Right atrium auricular region (tissue), 2 donors: ENCODE measurements at regions not wholly inside any gene's neighbourhood (a gene's known extent, or its start where the extent isn't known, plus 50 kb on each side); places are given as distances from the start of the nearest gene placed in this dataset.
"Not testable (repeated sequence)": the region's sequence is repeated elsewhere in the genome, so short reads cannot be mapped to it uniquely, and the experiment has no call there.

ENCODE experiments used
- DNase-seq: peaks from one replicate; pipeline ENCODE4 v3.0.0-alpha.2; 2019; ENCODE audit warnings: low spot score
- H3K27ac ChIP-seq, 2 donors: fragments of 200-600 bp; sonication (generic); 1 replicate in 1 of 2; 2 replicates in 1 of 2; pipeline ENCODE4 v1.5.1; 2016 to 2019
- H3K27me3 ChIP-seq, 2 donors: fragments of 200-600 bp; sonication (generic); one replicate each; pipeline versions ENCODE4 v1.5.1 to v1.6.0; 2017 to 2019
- H3K36me3 ChIP-seq: fragments of 200-600 bp; sonication (generic); one replicate; pipeline ENCODE4 v1.5.1; 2016
- H3K4me1 ChIP-seq, 2 donors: fragments of 200-600 bp; sonication (generic); one replicate each; pipeline versions ENCODE4 v1.5.1 to v1.6.0; 2017 to 2019
- H3K4me3 ChIP-seq, 2 donors: fragments of 200-600 bp; sonication (generic); 1 replicate in 1 of 2; 2 replicates in 1 of 2; pipeline ENCODE4 v1.5.1; 2017 to 2019; ENCODE audit warnings: mild to moderate bottlenecking in 1 of 2, moderate library complexity in 1 of 2
- H3K9me3 ChIP-seq, 2 donors: fragments of 200-600 bp; sonication (generic); one replicate each; pipeline ENCODE4 v1.5.1; 2019
- TF ChIP-seq, protein P1 (sequence below), 2 donors: fragments of 200-600 bp; sonication (generic); IDR thresholded peaks; one replicate each; pipeline ENCODE4 v1.5.1; 2019; ENCODE audit warnings: antibody characterized with exemption in 2 of 2

DNA sequence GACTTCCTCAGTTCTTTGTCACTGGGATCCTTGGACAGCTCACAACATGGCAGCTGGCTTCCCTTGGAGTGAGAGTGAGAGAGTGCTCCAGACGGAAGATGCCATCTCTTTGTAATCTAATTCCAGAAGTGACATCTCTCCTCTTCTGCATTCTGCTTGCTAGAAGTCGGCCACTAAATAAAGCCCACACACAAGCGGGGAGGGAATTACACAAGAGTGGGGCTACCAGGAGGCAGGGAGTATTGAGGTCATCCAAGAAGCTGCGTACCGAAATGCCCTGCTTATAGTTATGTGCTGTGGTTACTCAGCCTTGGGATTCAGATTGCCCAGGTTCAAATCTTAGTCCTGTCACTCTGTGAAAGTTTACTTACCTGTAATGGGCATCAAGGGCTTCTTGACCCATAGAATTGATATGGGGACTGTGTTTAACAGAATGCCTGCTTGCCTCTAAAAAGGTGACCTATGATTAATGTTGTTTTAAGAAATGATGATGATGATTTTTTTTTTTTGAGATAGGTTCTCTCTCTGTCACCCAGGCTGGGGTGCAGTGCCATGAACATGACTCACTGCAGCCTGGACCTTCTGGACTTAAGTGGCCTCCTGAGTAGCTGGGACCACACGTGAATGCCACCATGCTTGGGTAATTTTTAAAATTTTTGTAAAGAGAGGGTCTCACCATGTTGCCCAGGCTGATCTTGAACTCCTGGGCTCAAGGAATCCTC lies 120.9 kb upstream of the HS3ST2 start:
- Histone ChIP-seq H3K4me3 (no peak overlapping the region), H3K4me1 (no peaks in the 10 kb centered on the region), H3K27ac (no peak overlapping the region), H3K27me3 (no peaks in the 10 kb centered on the region), H3K36me3 (no peaks in the 10 kb centered on the region), H3K9me3 (no peaks in the 10 kb centered on the region)
- TF ChIP-seq, protein P1, sequence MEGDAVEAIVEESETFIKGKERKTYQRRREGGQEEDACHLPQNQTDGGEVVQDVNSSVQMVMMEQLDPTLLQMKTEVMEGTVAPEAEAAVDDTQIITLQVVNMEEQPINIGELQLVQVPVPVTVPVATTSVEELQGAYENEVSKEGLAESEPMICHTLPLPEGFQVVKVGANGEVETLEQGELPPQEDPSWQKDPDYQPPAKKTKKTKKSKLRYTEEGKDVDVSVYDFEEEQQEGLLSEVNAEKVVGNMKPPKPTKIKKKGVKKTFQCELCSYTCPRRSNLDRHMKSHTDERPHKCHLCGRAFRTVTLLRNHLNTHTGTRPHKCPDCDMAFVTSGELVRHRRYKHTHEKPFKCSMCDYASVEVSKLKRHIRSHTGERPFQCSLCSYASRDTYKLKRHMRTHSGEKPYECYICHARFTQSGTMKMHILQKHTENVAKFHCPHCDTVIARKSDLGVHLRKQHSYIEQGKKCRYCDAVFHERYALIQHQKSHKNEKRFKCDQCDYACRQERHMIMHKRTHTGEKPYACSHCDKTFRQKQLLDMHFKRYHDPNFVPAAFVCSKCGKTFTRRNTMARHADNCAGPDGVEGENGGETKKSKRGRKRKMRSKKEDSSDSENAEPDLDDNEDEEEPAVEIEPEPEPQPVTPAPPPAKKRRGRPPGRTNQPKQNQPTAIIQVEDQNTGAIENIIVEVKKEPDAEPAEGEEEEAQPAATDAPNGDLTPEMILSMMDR (IDR thresholded peaks at IDR 0.05), result no peak
- DNase-seq, result no peak

DNA sequence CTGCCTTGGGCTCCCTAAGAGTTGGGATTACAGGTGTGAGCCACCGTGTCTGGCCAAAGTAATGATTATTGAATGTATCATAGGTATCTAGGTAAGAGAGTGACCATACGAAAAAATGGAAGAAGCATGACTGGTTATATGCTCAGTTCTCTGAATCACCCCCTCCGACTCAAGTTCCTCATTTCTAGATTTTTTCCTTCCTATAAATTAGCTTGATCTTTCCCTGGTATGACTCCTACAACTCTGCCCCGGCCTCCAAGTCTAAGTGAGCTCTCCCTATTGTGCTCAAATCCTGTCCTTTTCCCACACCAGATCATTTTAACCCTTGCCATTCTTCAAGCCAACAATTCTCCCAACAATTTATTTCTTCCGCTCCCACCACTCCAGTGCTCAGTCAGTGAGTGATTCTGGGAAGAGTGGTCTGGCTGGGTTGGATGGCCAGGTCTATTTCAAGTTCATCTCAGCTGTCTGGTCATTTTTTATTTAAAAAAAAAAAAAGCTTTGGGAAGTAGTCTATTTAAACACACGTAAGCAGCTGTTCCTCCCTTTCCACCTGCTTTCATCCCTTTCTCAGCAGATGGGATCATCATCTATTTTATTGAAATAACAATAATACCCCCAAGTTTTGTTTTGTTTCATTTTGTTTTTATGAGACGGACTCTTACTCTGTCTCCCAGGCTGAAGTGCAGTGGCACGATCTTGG lies 120.2 kb upstream of the HS3ST2 start:
- no peak for DNase-seq
- Histone ChIP-seq H3K27ac (peak overlapping the region in 1 of 2 donors; percentile 79), H3K27me3 (no peaks in the 10 kb centered on the region), H3K9me3 (no peaks in the 10 kb centered on the region), H3K4me3 (no peak overlapping the region), H3K4me1 (no peaks in the 10 kb centered on the region), H3K36me3 (no peaks in the 10 kb centered on the region)
- TF ChIP-seq, protein P1 (IDR thresholded peaks at IDR 0.05), result no peak

DNA sequence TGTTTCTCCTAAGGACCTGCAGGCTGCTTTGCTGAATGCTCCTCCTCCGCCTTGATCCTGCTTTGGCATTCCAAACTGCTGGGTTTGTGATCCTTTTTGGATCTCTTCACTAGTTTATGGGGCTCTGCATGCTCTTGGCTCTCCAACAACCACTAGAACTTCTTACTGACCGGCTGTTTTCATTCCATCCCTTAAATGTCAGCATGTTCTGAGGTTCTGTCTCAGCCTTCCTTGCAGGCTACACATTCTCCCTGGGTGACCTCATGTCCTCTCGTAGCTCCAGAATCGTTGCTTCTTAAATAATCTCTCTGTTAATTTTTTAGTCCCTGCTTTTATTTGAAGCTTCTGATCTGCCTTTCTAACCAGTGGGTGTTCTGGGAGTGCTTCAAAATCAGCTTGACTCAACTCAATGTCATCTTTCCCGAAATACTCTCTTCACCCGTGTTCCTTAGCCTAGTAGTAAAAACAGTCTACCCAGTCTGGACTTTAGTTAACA lies 119.0 kb upstream of the HS3ST2 start:
- Histone ChIP-seq H3K27me3 (no peaks in the 10 kb centered on the region), H3K27ac (peak overlapping the region in 1 of 2 donors; percentile 79), H3K9me3 (no peaks in the 10 kb centered on the region), H3K4me1 (no peaks in the 10 kb centered on the region), H3K4me3 (no peak overlapping the region), H3K36me3 (no peaks in the 10 kb centered on the region)
- TF ChIP-seq, protein P1 (IDR thresholded peaks at IDR 0.05), result no peak
- no peak for DNase-seq

DNA sequence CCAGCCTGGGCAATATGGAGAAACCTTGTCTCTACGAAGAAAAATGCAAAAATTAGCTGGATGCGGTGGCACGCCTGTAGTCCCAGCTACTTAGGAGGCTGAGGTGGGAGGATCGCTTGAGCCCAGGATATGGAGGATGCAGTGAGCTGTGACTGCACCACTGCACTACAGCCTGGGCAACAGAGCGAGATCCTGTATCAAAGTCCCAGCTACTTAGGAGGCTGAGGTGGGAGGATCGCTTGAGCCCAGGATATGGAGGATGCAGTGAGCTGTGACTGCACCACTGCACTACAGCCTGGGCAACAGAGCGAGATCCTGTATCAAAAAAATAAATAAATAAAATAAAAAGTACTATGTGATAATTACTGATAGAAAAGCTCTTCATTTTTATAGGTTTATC lies 118.2 kb upstream of the HS3ST2 start:
- H3K36me3 ChIP-seq, H3K27me3 ChIP-seq, H3K9me3 ChIP-seq, H3K4me1 ChIP-seq, H3K4me3 ChIP-seq, DNase-seq: not testable (repeated sequence)
- H3K27ac ChIP-seq, result peak overlapping the region in 1 of 2 donors; percentile 79

DNA sequence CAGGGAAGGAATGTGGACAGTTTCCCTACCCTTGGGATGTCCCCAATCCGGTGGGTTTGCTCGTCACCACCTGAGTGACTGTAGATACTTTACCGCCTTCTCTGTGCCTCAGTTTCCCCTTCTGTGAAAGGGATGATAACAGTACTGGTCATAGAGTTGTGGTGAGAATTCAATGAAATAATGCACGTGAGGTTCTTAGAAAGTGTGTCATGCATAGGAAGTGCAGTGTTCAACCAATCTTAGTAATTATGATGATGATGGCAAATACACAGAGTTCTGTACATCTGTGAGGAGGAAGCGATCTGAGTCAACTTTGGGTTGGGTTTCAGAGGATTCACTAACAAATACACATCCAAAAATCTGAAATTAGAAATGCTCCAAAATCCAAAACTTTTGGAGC lies 114.6 kb upstream of the HS3ST2 start:
- Histone ChIP-seq H3K4me3 (no peak overlapping the region), H3K36me3 (no peaks in the 10 kb centered on the region), H3K9me3 (no peaks in the 10 kb centered on the region), H3K4me1 (no peaks in the 10 kb centered on the region), H3K27ac (no peak overlapping the region), H3K27me3 (no peaks in the 10 kb centered on the region)
- TF ChIP-seq, protein P1 (IDR thresholded peaks at IDR 0.05), result no peak
- DNase-seq, result no peak

DNA sequence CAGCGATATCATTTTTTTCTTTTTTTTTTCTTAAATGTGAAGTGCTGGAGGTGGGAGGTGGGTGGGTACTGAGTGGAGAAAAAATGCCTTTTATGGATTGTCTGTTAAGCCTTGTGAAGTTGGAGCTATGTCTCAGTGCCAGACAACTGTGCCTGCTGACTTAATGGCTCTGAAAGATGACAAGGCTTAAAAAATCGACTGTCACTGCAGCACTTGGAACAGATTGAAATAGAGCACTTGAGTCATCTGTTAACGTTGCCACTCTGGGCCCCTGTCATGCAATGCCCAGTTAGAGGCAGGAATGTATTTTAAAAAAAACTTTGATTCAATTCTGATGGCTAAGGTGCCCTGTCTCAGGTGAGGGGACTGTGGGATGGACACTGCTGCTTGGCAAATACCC lies 108.2 kb upstream of the HS3ST2 start:
- Histone ChIP-seq H3K36me3 (no peaks in the 10 kb centered on the region), H3K9me3 (no peaks in the 10 kb centered on the region), H3K27me3 (no peaks in the 10 kb centered on the region), H3K27ac (no peak overlapping the region), H3K4me3 (no peak overlapping the region), H3K4me1 (no peaks in the 10 kb centered on the region)
- DNase-seq, result no peak
- TF ChIP-seq, protein P1 (IDR thresholded peaks at IDR 0.05), result no peak
